ENCODE measurements at regions not wholly inside any gene's neighbourhood (a gene's known extent, or its start where the extent isn't known, plus 50 kb on each side); places are given as distances from the start of the nearest gene placed in this dataset.

DNA sequence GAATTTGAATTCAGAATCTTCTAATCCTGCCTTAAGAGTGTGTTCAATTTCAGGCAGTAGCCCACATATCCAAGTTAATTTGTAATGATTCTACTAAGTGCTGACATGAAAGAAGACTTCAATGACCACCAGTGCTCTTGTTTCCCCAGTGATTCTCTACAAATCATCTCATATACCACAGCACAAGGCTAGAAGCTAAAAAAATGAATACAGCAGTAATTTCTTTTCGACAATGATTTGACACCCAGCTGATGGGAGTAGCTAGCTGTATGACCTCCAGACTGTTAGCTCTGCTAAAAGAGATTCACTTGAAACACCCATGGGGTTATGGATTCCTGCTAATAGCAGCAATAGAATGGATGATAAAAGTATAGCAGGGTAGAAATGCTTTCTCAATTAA is 217.0 kb upstream of the TMEFF2 start:
- Mint-ChIP-seq H3K9me3 (ENCODE audit: unreplicated experiment) (no peaks in the 10 kb centered on the region), H3K27me3 (ENCODE audit: unreplicated experiment) (peaks cover 13% of the 10 kb centered on the region), H3K36me3 (ENCODE audit: unreplicated experiment) (no peaks in the 10 kb centered on the region), H3K4me3 (ENCODE audit: unreplicated experiment) (no peak overlapping the region), H3K4me1 (ENCODE audit: unreplicated experiment) (no peaks in the 10 kb centered on the region), H3K27ac (ENCODE audit: unreplicated experiment) (no peak overlapping the region)
- TF ChIP-seq, protein P1, sequence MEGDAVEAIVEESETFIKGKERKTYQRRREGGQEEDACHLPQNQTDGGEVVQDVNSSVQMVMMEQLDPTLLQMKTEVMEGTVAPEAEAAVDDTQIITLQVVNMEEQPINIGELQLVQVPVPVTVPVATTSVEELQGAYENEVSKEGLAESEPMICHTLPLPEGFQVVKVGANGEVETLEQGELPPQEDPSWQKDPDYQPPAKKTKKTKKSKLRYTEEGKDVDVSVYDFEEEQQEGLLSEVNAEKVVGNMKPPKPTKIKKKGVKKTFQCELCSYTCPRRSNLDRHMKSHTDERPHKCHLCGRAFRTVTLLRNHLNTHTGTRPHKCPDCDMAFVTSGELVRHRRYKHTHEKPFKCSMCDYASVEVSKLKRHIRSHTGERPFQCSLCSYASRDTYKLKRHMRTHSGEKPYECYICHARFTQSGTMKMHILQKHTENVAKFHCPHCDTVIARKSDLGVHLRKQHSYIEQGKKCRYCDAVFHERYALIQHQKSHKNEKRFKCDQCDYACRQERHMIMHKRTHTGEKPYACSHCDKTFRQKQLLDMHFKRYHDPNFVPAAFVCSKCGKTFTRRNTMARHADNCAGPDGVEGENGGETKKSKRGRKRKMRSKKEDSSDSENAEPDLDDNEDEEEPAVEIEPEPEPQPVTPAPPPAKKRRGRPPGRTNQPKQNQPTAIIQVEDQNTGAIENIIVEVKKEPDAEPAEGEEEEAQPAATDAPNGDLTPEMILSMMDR (IDR thresholded peaks at IDR 0.05) = no peak
- DNase-seq (ENCODE audit: extremely low spot score, unreplicated experiment) = no peak

GRCh38 chr2:192410319-192410718 is 215.6 kb upstream of the TMEFF2 start:
- TF ChIP-seq, protein P1 (IDR thresholded peaks at IDR 0.05) = no peak
- Mint-ChIP-seq H3K9me3 (ENCODE audit: unreplicated experiment) (no peaks in the 10 kb centered on the region), H3K4me1 (ENCODE audit: unreplicated experiment) (no peaks in the 10 kb centered on the region), H3K27ac (ENCODE audit: unreplicated experiment) (no peak overlapping the region), H3K4me3 (ENCODE audit: unreplicated experiment) (no peak overlapping the region), H3K36me3 (ENCODE audit: unreplicated experiment) (no peaks in the 10 kb centered on the region), H3K27me3 (ENCODE audit: unreplicated experiment) (peaks cover 17% of the 10 kb centered on the region)
- DNase-seq (ENCODE audit: extremely low spot score, unreplicated experiment) = no peak

- DNase-seq (ENCODE audit: extremely low spot score, unreplicated experiment) = no peak
- peaks cover 23% of the 10 kb centered on the region for H3K27me3 Mint-ChIP-seq (ENCODE audit: unreplicated experiment)
- H3K9me3 Mint-ChIP-seq (ENCODE audit: unreplicated experiment) = no peaks in the 10 kb centered on the region
- H3K4me1 Mint-ChIP-seq (ENCODE audit: unreplicated experiment) = no peaks in the 10 kb centered on the region
- TF ChIP-seq, protein P1 (IDR thresholded peaks at IDR 0.05) = no peak
- no peak overlapping the region for H3K27ac Mint-ChIP-seq (ENCODE audit: unreplicated experiment)
- no peaks in the 10 kb centered on the region for H3K36me3 Mint-ChIP-seq (ENCODE audit: unreplicated experiment)
- H3K4me3 Mint-ChIP-seq (ENCODE audit: unreplicated experiment) = no peak overlapping the region
Measured at GRCh38 chr2:192407692-192408091, 213.0 kb upstream of the TMEFF2 start.

DNA sequence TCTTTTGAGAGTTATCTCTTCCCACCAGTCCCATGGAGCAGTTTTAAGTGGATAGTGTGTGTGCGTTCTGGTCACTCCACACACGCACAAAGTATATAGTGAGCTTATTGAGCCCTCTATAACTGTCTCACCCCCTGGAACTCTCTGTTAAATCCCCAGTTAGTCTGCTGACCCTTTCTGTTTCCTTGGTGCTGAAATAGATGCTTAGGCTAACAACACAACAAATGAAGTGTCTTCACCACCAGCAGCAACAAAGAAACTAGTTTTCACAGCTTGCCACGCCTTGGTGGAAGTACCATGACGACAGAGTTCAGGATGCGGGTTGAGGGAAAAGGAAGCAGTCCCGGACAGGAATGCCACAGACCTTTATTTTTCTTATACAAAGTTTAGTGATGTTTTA is 203.5 kb upstream of the TMEFF2 start:
- DNase-seq (ENCODE audit: extremely low spot score, unreplicated experiment) = no peak
- TF ChIP-seq, protein P1 (IDR thresholded peaks at IDR 0.05) = no peak
- Mint-ChIP-seq H3K4me3 (ENCODE audit: unreplicated experiment) (no peak overlapping the region), H3K27ac (ENCODE audit: unreplicated experiment) (no peak overlapping the region), H3K36me3 (ENCODE audit: unreplicated experiment) (no peaks in the 10 kb centered on the region), H3K27me3 (ENCODE audit: unreplicated experiment) (peaks cover 10% of the 10 kb centered on the region), H3K4me1 (ENCODE audit: unreplicated experiment) (no peaks in the 10 kb centered on the region), H3K9me3 (ENCODE audit: unreplicated experiment) (peaks cover 6% of the 10 kb centered on the region)

GRCh38 chr2:192394605-192395004 is 199.9 kb upstream of the TMEFF2 start:
- Mint-ChIP-seq H3K36me3 (ENCODE audit: unreplicated experiment) (no peaks in the 10 kb centered on the region), H3K4me3 (ENCODE audit: unreplicated experiment) (no peak overlapping the region), H3K27ac (ENCODE audit: unreplicated experiment) (no peak overlapping the region), H3K4me1 (ENCODE audit: unreplicated experiment) (peaks cover 7% of the 10 kb centered on the region), H3K27me3 (ENCODE audit: unreplicated experiment) (peaks cover 11% of the 10 kb centered on the region), H3K9me3 (ENCODE audit: unreplicated experiment) (peaks cover 6% of the 10 kb centered on the region)
- TF ChIP-seq, protein P1 (IDR thresholded peaks at IDR 0.05) = no peak
- no peak for DNase-seq (ENCODE audit: extremely low spot score, unreplicated experiment)

Data from osteocyte (in vitro differentiated cells).